Endothelial cell of umbilical vein (primary cell): ENCODE measurements at regions not wholly inside any gene's neighbourhood (a gene's known extent, or its start where the extent isn't known, plus 50 kb on each side); places are given as distances from the start of the nearest gene placed in this dataset.

ENCODE experiments used
- BruUV-seq: library from RNA; stranded (reverse); fragments of 400-500 nt; replicated peaks from 2 replicates; lab custom pipeline; 2021; lab: Mats Ljungman, UMichigan
- CTCF ChIA-PET: fragments of 300-600, 350-600 bp; sonication (Branson Sonifier 250); formaldehyde crosslinking; loops from one replicate; lab custom pipeline; 2021; ENCODE audit warnings: antibody characterized with exemption, inconsistent platforms; lab: Charles Lee
- POLR2A ChIA-PET: fragments of 300-600, 350-600 bp; sonication (Branson Sonifier 250); formaldehyde crosslinking; loops from one replicate; lab custom pipeline; 2021; ENCODE audit warnings: antibody characterized with exemption, inconsistent platforms; lab: Charles Lee
- DNase-seq: peaks from one replicate; pipeline ENCODE4 v3.0.0-alpha.2; 2011; ENCODE audit warnings: low read depth, low spot score
- FAIRE-seq: peaks from 2 replicates; lab custom pipeline; 2011; peaks lifted over from hg19 to GRCh38; lab: Jason Lieb, UNC
- H2AFZ ChIP-seq: 2 replicates; pipeline ENCODE4 v1.6.0; 2012; ENCODE audit warnings: low read depth, low read length, control low read depth, inconsistent platforms
- H3K27ac ChIP-seq: 2 replicates; pipeline ENCODE4 v1.5.1; 2011; ENCODE audit warnings: low read depth, mild to moderate bottlenecking, control low read depth, low read length, moderate library complexity; ENCODE audit not compliant: insufficient read depth
- H3K27me3 ChIP-seq, 2 experiments: 2 replicates each; pipeline versions ENCODE4 v1.6.0 to v1.6.1; 2011; ENCODE audit warnings: low read length in 2 of 2, mixed read lengths in 1 of 2; ENCODE audit not compliant: control insufficient read depth in 2 of 2, insufficient read depth in 2 of 2
- H3K36me3 ChIP-seq, 2 experiments: 2 replicates in 1 of 2; 3 replicates in 1 of 2; pipeline ENCODE4 v1.5.1; 2011; ENCODE audit warnings: low read length in 2 of 2, mild to moderate bottlenecking in 1 of 2, moderate library complexity in 1 of 2; ENCODE audit not compliant: control insufficient read depth in 2 of 2, insufficient read depth in 2 of 2; ENCODE audit errors: extremely low read depth in 1 of 2
- H3K4me1 ChIP-seq: 3 replicates; pipeline ENCODE4 v1.5.1; 2011; ENCODE audit warnings: mild to moderate bottlenecking, low read length; ENCODE audit not compliant: control insufficient read depth, insufficient read depth; ENCODE audit errors: extremely low read depth
- H3K4me2 ChIP-seq: 2 replicates; pipeline ENCODE4 v1.6.1; 2011; ENCODE audit warnings: low read length, control low read depth, mixed read lengths; ENCODE audit not compliant: insufficient read depth
- H3K4me3 ChIP-seq, 3 experiments: fragments of 200-600 bp in 1 of 3; sonication (generic), shearing (Covaris generic) in 1 of 3; replicated peaks in 1 of 3; 2 replicates each; pipeline ENCODE4 v1.5.1; 2011 to 2016; ENCODE audit warnings: control low read depth in 3 of 3, low read length in 3 of 3, mild to moderate bottlenecking in 2 of 3, inconsistent platforms in 1 of 3, low read depth in 1 of 3, moderate library complexity in 1 of 3; ENCODE audit not compliant: insufficient read depth in 1 of 3
- H3K79me2 ChIP-seq: 2 replicates; pipeline ENCODE4 v1.6.0; 2012; ENCODE audit warnings: low read length, inconsistent platforms; ENCODE audit not compliant: control insufficient read depth, insufficient read depth
- H3K9ac ChIP-seq: replicated peaks from 2 replicates; pipeline ENCODE3; 2011; ENCODE audit warnings: low read length, control low read depth; ENCODE audit not compliant: insufficient read depth; ENCODE audit errors: extremely low read depth
- H3K9me1 ChIP-seq: replicated peaks from 3 replicates; pipeline ENCODE4 v1.6.0; 2011; ENCODE audit warnings: mild to moderate bottlenecking, low read length; ENCODE audit not compliant: control insufficient read depth, insufficient read depth; ENCODE audit errors: extremely low read depth
- H3K9me3 ChIP-seq: replicated peaks from 2 replicates; pipeline ENCODE4 v1.5.1; 2012; ENCODE audit warnings: low read length, inconsistent platforms; ENCODE audit not compliant: control insufficient read depth, insufficient read depth
- H4K20me1 ChIP-seq: replicated peaks from 2 replicates; pipeline ENCODE3; 2011; ENCODE audit warnings: mild to moderate bottlenecking, low read length; ENCODE audit not compliant: control insufficient read depth, insufficient read depth; ENCODE audit errors: extremely low read depth
- CTCF ChIP-seq, 2 donors: IDR thresholded peaks; 1 replicate in 1 of 2; 2 replicates in 1 of 2; pipeline ENCODE4 v1.5.1; 2011; ENCODE audit warnings: low read length in 2 of 2, mild to moderate bottlenecking in 2 of 2, moderate library complexity in 2 of 2, control low read depth in 1 of 2, inconsistent platforms in 1 of 2, low read depth in 1 of 2; ENCODE audit not compliant: insufficient read depth in 1 of 2; ENCODE audit errors: extremely low read depth in 1 of 2
- EZH2 ChIP-seq: IDR thresholded peaks from 2 replicates; pipeline ENCODE4 v1.6.1; 2012; ENCODE audit warnings: borderline replicate concordance, low read depth, mild to moderate bottlenecking, moderate library complexity, low read length, inconsistent platforms; ENCODE audit not compliant: severe bottlenecking
- FOS ChIP-seq: IDR thresholded peaks from 2 replicates; pipeline ENCODE4 v1.6.1; 2011; ENCODE audit warnings: mild to moderate bottlenecking, low read length, moderate library complexity, borderline replicate concordance; ENCODE audit not compliant: insufficient read depth
- GATA2 ChIP-seq: IDR thresholded peaks from 2 replicates; pipeline ENCODE4 v1.7.0; 2011; ENCODE audit warnings: low read depth, mild to moderate bottlenecking, moderate library complexity, mixed read lengths, low read length; ENCODE audit not compliant: insufficient read length, insufficient read depth
- MAX ChIP-seq: IDR thresholded peaks from 2 replicates; pipeline ENCODE4 v1.6.1; 2011; ENCODE audit not compliant: insufficient read depth, insufficient read length
- MYC ChIP-seq: IDR thresholded peaks from one replicate; pipeline ENCODE4 v1.6.1; 2011; ENCODE audit warnings: mild to moderate bottlenecking, low read depth, low read length
- POLR2A ChIP-seq: IDR thresholded peaks from 2 replicates; pipeline ENCODE4 v1.6.1; 2012; ENCODE audit warnings: low read depth, mild to moderate bottlenecking, control low read depth, low read length
- POLR2AphosphoS5 ChIP-seq: IDR thresholded peaks from 2 replicates; pipeline ENCODE4 v1.6.1; 2012; ENCODE audit warnings: low read depth, mild to moderate bottlenecking, control low read depth, low read length, moderate library complexity; ENCODE audit not compliant: insufficient read depth
- dilution Hi-C: fragments of 300-500 bp; cut with MboI; formaldehyde crosslinking; loops from one replicate; pipeline ENCODE4 v1.15.0; 2019; ENCODE audit warnings: low sequenced_read_pairs; ENCODE audit not compliant: extremely low pct_ligation_motif_present
- intact Hi-C: fragments of 100-400 bp; cut with micrococcal nuclease; formaldehyde crosslinking; loops from one replicate; pipeline ENCODE4 v1.10.0; 2022

GRCh38 chr10:44759122-44759521 lies 152.0 kb upstream of the TMEM72 start:
- no peak overlapping the region for H3K4me3 ChIP-seq
- intact Hi-C loops: no loop called here
- no peaks in the 10 kb centered on the region for H3K9me3 ChIP-seq
- no peaks in the 10 kb centered on the region for H3K79me2 ChIP-seq
- no peak overlapping the region for H3K4me2 ChIP-seq
- ChIA-PET CTCF (no interaction called here), POLR2A (no interaction called here)
- H3K9ac ChIP-seq: no peak overlapping the region
- BruUV-seq: no TSS peak
- peaks cover 0 to 2% of the 10 kb centered on the region in 2 experiments for H3K27me3 ChIP-seq
- dilution Hi-C loops: no loop called here
- H3K9me1 ChIP-seq: no peaks in the 10 kb centered on the region
- no peak for DNase-seq
- no peak overlapping the region for H2AFZ ChIP-seq
- TF ChIP-seq MAX (no peak), POLR2A (no peak), EZH2 (no peak), GATA2 (no peak), POLR2AphosphoS5 (no peak), CTCF (IDR thresholded peaks at IDR 0.05; ENCODE audit: extremely low read depth in 1 of 2, insufficient read depth in 1 of 2, low read depth in 1 of 2, low read length in 2 of 2) (no peak), FOS (no peak), MYC (no peak)
- FAIRE-seq: no peak
- H3K27ac ChIP-seq: no peak overlapping the region
- no peaks in the 10 kb centered on the region for H4K20me1 ChIP-seq
- H3K4me1 ChIP-seq: peaks cover 7% of the 10 kb centered on the region
- no peaks in the 10 kb centered on the region for H3K36me3 ChIP-seq
